ENCODE measurements at regions not wholly inside any gene's neighbourhood (a gene's known extent, or its start where the extent isn't known, plus 50 kb on each side); places are given as distances from the start of the nearest gene placed in this dataset.

DNA sequence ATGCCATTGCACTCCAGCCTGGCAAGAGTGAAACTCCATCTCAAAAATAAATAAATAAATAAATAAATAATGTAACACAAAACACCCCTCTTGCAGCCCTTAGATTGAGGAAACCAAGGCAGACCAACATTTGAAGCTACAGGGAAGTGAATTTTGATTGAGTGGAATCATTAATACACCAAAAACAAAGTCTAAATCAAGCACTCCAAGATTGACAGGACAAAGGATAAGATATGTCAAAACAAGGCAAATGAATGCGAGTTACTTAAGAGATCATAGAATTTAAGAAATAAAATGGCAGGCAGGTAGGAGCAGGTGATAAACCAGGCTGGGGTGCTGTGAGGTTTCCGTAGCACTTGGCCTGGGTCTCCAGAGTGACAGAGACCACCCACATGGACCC, 54.9 kb upstream of the RAB12 start:
- no peak for TF ChIP-seq POLR2A (IDR thresholded peaks at IDR 0.05; ENCODE audit: low read depth, low read length)
- TF ChIP-seq POLR2AphosphoS5 (IDR thresholded peaks at IDR 0.05; ENCODE audit: low read depth, low read length): no peak
- TF ChIP-seq TAF1 (IDR thresholded peaks at IDR 0.05; ENCODE audit: low read depth, low read length): no peak
- TF ChIP-seq PAX5 (IDR thresholded peaks at IDR 0.05; ENCODE audit: insufficient read depth, low read length, severe bottlenecking): no peak

Measured in GM12891 (cell line).